ENCODE measurements at regions not wholly inside any gene's neighbourhood (a gene's known extent, or its start where the extent isn't known, plus 50 kb on each side); places are given as distances from the start of the nearest gene placed in this dataset.

- H3K27me3 ChIP-seq: no peaks in the 10 kb centered on the region
- no peaks in the 10 kb centered on the region for H3K4me1 ChIP-seq
- H3K27ac ChIP-seq: no peak overlapping the region
- no peaks in the 10 kb centered on the region for H3K36me3 ChIP-seq
- no peak overlapping the region for H3K4me3 ChIP-seq
- TF ChIP-seq POLR2AphosphoS5 (IDR thresholded peaks at IDR 0.05): no peak
- TF ChIP-seq CTCF (IDR thresholded peaks at IDR 0.05): no peak
- no peak for TF ChIP-seq POLR2A (IDR thresholded peaks at IDR 0.05)
- DNase-seq (ENCODE audit: low spot score in 2 of 2): no peak
- intact Hi-C loops (cut with DNase I; ENCODE audit: low total_unique reads): no loop called here
- no peaks in the 10 kb centered on the region for H3K9me3 ChIP-seq
Observed at GRCh38 chr6:113591896-113592827, 265.0 kb upstream of the MARCKS start.

DNA sequence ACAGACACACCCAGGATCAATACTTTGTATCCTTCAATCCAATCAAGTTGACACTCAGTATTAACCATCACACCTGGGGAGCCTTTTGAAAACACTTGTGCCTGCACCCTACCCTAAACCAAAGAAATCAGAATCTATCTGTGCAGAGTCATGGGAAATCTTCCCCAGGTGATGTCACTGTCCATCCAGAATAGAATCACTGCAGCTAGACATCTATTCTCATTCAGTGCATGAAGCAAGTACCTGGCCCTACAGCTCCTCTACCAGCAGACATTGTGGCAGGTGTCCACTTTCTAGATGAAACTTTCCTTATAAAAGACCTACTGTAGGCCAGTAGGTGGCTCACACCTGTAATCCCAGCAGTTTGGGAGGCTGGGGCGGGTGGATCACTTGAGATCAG, 262.4 kb upstream of the MARCKS start:
- no peaks in the 10 kb centered on the region for H3K27me3 ChIP-seq
- H3K9me3 ChIP-seq: no peaks in the 10 kb centered on the region
- DNase-seq (ENCODE audit: low spot score in 2 of 2): no peak
- TF ChIP-seq POLR2A (IDR thresholded peaks at IDR 0.05): no peak
- no peak for TF ChIP-seq CTCF (IDR thresholded peaks at IDR 0.05)
- no peak for TF ChIP-seq POLR2AphosphoS5 (IDR thresholded peaks at IDR 0.05)
- H3K27ac ChIP-seq: no peak overlapping the region
- intact Hi-C loops (cut with DNase I; ENCODE audit: low total_unique reads): no loop called here
- H3K36me3 ChIP-seq: no peaks in the 10 kb centered on the region
- no peaks in the 10 kb centered on the region for H3K4me1 ChIP-seq
- no peak overlapping the region for H3K4me3 ChIP-seq

GRCh38 chr6:113595911-113596376, 261.2 kb upstream of the MARCKS start:
- Histone ChIP-seq H3K36me3 (no peaks in the 10 kb centered on the region), H3K9me3 (no peaks in the 10 kb centered on the region), H3K4me3 (no peak overlapping the region), H3K27ac (peak overlapping the region; percentile 45 to 60), H3K4me1 (no peaks in the 10 kb centered on the region), H3K27me3 (no peaks in the 10 kb centered on the region)
- intact Hi-C loops (cut with DNase I; ENCODE audit: low total_unique reads): no loop called here
- DNase-seq (ENCODE audit: low spot score in 2 of 2): peak in 1 of 2 donors; percentile 22
- TF ChIP-seq CTCF (IDR thresholded peaks at IDR 0.05) (no peak), POLR2AphosphoS5 (IDR thresholded peaks at IDR 0.05) (no peak), POLR2A (IDR thresholded peaks at IDR 0.05) (no peak)

DNA sequence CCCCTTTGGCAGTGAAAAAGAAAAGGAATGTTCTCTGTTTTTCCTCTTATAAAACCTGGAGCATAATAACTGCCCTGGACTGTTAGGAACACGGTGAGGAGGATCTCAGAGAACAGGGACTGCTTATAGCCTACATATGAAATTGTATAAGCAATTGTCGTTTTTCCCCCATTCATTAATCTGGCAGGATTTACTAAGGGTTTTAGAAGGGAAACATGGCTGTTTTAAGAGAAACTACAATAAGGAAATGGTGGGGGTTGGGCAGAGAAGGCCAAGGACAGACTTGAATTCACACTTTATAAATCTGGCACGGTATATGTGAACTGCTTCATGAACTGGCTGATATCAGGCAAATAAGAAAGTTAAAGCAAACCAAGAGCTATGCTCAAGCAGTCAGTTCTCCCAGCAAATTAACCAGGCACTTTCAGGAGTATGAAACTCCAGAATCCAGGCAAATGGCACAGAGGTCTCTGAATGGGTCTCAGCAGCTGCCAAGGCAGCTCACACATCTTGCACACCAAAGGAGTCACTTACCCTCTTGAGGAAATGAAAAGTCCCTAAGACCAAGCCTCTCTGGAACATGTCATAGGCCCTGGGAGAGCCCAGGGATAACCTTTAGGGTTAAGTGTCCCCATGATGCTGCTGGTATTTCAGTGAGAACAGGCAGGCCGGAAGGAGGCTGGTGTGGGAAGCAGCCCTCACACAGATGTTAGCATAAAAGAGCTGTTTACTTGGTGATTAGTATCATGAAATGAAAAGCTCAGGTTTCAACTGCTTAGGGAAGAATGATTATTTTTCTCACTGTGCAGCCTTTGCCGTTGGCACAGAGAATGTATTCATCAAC, 260.5 kb upstream of the MARCKS start:
- TF ChIP-seq CTCF (IDR thresholded peaks at IDR 0.05): no peak
- TF ChIP-seq POLR2A (IDR thresholded peaks at IDR 0.05): no peak
- no peak for DNase-seq (ENCODE audit: low spot score in 2 of 2)
- H3K4me1 ChIP-seq: no peaks in the 10 kb centered on the region
- peak overlapping the region; percentile 45 to 60 for H3K27ac ChIP-seq
- no peaks in the 10 kb centered on the region for H3K27me3 ChIP-seq
- intact Hi-C loops (cut with DNase I; ENCODE audit: low total_unique reads): no loop called here
- no peak overlapping the region for H3K4me3 ChIP-seq
- no peaks in the 10 kb centered on the region for H3K36me3 ChIP-seq
- no peaks in the 10 kb centered on the region for H3K9me3 ChIP-seq

DNA sequence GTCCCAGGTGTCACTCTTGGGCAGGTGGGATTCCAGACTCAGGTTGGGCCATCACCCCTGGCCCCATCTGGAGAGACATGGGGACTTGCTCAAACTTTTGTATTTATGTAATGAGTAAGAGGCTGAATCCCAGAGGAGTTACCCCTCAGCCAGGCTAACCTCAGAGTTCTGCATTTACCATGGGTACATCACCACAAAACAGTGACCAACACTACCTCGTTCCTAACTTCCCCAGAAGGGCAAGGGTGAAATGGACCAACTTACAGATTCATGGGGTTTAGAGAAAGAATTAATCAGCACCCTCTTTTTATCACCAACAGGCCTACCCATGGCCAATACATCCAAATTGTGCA, 259.9 kb upstream of the MARCKS start:
- Histone ChIP-seq H3K4me3 (no peak overlapping the region), H3K9me3 (no peaks in the 10 kb centered on the region), H3K36me3 (no peaks in the 10 kb centered on the region), H3K27me3 (no peaks in the 10 kb centered on the region), H3K27ac (peak overlapping the region; percentile 45 to 60), H3K4me1 (no peaks in the 10 kb centered on the region)
- no peak for DNase-seq (ENCODE audit: low spot score in 2 of 2)
- intact Hi-C loops (cut with DNase I; ENCODE audit: low total_unique reads): no loop called here
- no peak for TF ChIP-seq CTCF (IDR thresholded peaks at IDR 0.05)
